Esophagus muscularis mucosa (tissue), 4 donors: ENCODE measurements at regions not wholly inside any gene's neighbourhood (a gene's known extent, or its start where the extent isn't known, plus 50 kb on each side); places are given as distances from the start of the nearest gene placed in this dataset.

Experiments used
- DNase-seq: peaks from one replicate; pipeline ENCODE4 v3.0.0-alpha.2; 2017; ENCODE audit errors: extremely low spot score
- H3K27ac ChIP-seq, 4 donors: fragments of 200-600 bp; sonication (generic); replicated peaks in 1 of 4; 1 replicate in 3 of 4; 2 replicates in 1 of 4; pipeline ENCODE4 v1.5.1; 2016 to 2019; ENCODE audit warnings: mild to moderate bottlenecking in 1 of 4
- H3K27me3 ChIP-seq, 4 donors: fragments of 200-600 bp; sonication (generic); one replicate each; pipeline versions ENCODE4 v1.5.1 to v1.6.0; 2016 to 2019
- H3K36me3 ChIP-seq, 4 donors: fragments of 200-600 bp; sonication (generic); one replicate each; pipeline ENCODE4 v1.5.1; 2016 to 2019
- H3K4me1 ChIP-seq, 4 donors: fragments of 200-600 bp; sonication (generic); one replicate each; pipeline ENCODE4 v1.5.1; 2016 to 2019
- H3K4me3 ChIP-seq, 4 donors: fragments of 200-600 bp; sonication (generic); 1 replicate in 2 of 4; 2 replicates in 2 of 4; pipeline ENCODE4 v1.5.1; 2016 to 2019; ENCODE audit warnings: mild to moderate bottlenecking in 4 of 4, moderate library complexity in 1 of 4
- H3K9me3 ChIP-seq, 4 donors: fragments of 200-600 bp; sonication (generic); 1 replicate in 3 of 4; 2 replicates in 1 of 4; pipeline ENCODE4 v1.5.1; 2016 to 2019
- EP300 ChIP-seq: sonication (generic); formaldehyde crosslinking; IDR thresholded peaks from one replicate; pipeline ENCODE4 v1.6.1; 2017; ENCODE audit warnings: antibody characterized with exemption
- POLR2A ChIP-seq: fragments of 450-650 bp; IDR thresholded peaks from one replicate; pipeline ENCODE4 v1.6.1; 2017; ENCODE audit warnings: antibody characterized with exemption, moderate library complexity, mild to moderate bottlenecking, low read depth
- POLR2AphosphoS5 ChIP-seq, 2 donors: sonication (generic); formaldehyde crosslinking; IDR thresholded peaks; one replicate each; pipeline ENCODE4 v1.6.1; 2017; ENCODE audit warnings: antibody characterized with exemption in 2 of 2
- WGBS: methylation state at CpG from one replicate; pipeline ENCODE4 v1.1.5; 2018; 5-methylcytosine and 5-hydroxymethylcytosine counted together
- intact Hi-C: fragments of 100-400 bp; cut with DNase I; formaldehyde crosslinking; loops from one replicate; pipeline ENCODE4 v1.15.1; 2023
- TF ChIP-seq, protein P1 (sequence below), 3 experiments: fragments of 200-600 bp in 2 of 3; fragments of 450-650 bp in 1 of 3; sonication (generic) in 2 of 3; IDR thresholded peaks; one replicate each; pipeline ENCODE4 v1.5.1; 2017 to 2019; ENCODE audit warnings: antibody characterized with exemption in 3 of 3, mild to moderate bottlenecking in 2 of 3, moderate library complexity in 1 of 3

DNA sequence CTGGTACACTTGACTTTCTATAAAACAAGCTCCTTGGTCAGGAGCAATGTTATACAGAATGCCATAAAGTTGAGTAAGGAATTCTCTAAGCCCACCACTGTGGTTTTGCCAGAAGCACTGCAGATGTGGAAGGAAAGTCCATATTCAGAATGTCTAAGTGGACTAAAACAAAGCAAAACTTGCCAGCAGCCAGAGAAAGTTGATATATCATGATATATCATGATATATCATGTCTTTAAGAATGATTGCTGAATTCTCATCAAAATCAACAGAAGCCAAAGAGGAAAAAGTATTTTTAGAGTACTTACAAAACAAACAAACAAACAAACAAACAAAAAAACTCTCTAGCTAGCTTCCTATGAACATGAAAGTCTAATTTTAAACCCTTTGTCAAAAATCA, 424.8 kb upstream of the OR4E1 start:
- Histone ChIP-seq H3K27me3 (no peaks in the 10 kb centered on the region), H3K9me3 (no peaks in the 10 kb centered on the region), H3K4me3 (no peak overlapping the region), H3K4me1 (peaks cover 0 to 19% (median 3%) of the 10 kb centered on the region in 4 donors), H3K36me3 (no peaks in the 10 kb centered on the region), H3K27ac (peak overlapping the region; percentile 54 to 73 (median 70))
- intact Hi-C loops = no loop called here
- TF ChIP-seq POLR2AphosphoS5 (IDR thresholded peaks at IDR 0.05) (no peak), EP300 (no peak), POLR2A (no peak)
- TF ChIP-seq, protein P1, sequence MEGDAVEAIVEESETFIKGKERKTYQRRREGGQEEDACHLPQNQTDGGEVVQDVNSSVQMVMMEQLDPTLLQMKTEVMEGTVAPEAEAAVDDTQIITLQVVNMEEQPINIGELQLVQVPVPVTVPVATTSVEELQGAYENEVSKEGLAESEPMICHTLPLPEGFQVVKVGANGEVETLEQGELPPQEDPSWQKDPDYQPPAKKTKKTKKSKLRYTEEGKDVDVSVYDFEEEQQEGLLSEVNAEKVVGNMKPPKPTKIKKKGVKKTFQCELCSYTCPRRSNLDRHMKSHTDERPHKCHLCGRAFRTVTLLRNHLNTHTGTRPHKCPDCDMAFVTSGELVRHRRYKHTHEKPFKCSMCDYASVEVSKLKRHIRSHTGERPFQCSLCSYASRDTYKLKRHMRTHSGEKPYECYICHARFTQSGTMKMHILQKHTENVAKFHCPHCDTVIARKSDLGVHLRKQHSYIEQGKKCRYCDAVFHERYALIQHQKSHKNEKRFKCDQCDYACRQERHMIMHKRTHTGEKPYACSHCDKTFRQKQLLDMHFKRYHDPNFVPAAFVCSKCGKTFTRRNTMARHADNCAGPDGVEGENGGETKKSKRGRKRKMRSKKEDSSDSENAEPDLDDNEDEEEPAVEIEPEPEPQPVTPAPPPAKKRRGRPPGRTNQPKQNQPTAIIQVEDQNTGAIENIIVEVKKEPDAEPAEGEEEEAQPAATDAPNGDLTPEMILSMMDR (IDR thresholded peaks at IDR 0.05) = no peak
- no peak for DNase-seq

DNA sequence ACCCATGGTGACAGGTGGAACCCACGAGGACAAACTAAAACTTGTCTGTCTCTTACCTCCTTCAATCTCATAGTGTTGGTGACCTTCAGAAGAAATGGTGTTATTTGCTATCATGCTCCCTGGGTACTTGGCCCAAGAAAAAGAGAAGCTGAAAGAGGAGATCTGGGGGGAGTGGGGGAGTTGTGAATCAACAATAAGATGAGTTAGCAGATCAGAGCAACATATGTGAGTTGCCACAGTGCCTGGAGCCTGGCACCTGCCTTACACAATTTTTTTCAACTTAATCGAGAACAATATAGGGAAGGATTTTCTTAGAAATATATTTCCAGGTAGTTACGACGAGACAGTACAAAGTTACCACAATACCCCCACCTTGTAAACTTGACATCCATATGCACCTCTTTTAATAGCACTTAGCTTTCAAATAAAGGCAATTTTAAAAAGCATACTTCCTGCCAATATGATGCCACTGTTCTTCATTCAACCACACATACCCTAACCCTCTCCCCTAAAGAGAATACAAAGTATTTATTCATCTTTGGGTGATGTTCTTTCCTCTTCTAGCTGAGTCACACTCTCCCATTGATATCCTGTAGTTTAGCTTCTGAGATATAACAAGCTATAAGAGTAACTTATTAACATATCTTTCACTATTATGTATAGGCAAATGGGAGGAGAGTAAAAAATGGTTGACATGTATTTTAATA, 424.1 kb upstream of the OR4E1 start:
- Histone ChIP-seq H3K4me1 (peaks cover 0 to 19% (median 3%) of the 10 kb centered on the region in 4 donors), H3K36me3 (no peaks in the 10 kb centered on the region), H3K27me3 (no peaks in the 10 kb centered on the region), H3K9me3 (no peaks in the 10 kb centered on the region), H3K4me3 (no peak overlapping the region), H3K27ac (peak overlapping the region; percentile 54 to 73 (median 70))
- 74% methylated on average over 4 of the region's 4 CpGs for WGBS
- DNase-seq = no peak
- intact Hi-C loops = no loop called here
- no peak for TF ChIP-seq POLR2A
- no peak for TF ChIP-seq POLR2AphosphoS5 (IDR thresholded peaks at IDR 0.05)
- TF ChIP-seq, protein P1 (IDR thresholded peaks at IDR 0.05) = no peak
- no peak for TF ChIP-seq EP300

DNA sequence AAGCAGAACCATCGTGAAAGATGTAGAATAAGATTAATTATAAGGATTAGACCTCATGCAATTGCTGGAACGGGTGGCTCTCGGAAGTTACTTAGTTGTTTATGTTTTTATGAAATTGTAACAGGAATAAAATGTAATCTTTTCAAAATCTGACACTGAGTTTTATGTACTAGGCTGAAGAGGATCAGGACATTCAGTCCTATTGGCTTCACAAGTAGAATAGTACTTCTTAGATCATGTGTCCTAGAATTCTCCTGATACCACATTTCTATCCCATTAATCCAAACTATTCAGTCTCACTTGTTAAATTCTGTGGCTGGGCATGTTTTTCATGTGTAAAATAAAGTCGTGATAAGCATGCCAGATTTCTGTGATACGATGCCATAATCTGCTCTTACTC, 423.5 kb upstream of the OR4E1 start:
- intact Hi-C loops = no loop called here

DNA sequence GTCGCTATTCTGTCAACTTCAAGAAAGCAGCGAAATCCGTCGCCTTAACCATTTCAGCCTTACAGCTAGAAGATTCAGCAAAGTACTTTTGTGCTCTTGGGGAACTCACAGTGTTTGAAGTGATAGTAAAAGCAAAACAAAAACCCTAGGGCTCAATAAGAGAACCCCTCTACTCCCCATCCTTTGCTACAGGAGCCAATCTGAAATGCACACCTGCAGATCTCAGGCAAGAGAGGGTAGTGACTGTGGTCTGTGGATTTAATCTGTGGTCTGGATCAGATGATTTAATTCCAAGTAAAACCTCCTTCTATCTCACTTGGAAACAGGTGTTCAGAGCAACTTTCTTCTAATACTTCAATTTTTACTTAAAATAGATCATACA, 422.9 kb upstream of the OR4E1 start:
- H3K4me3 ChIP-seq = no peak overlapping the region
- intact Hi-C loops = no loop called here

More for the DNA sequence above, 423.5 kb upstream of the OR4E1 start:
- Histone ChIP-seq H3K36me3 (no peaks in the 10 kb centered on the region), H3K9me3 (no peaks in the 10 kb centered on the region), H3K27ac (peak overlapping the region; percentile 67 to 73 (median 70)), H3K4me1 (peaks cover 0 to 19% (median 3%) of the 10 kb centered on the region in 4 donors), H3K27me3 (no peaks in the 10 kb centered on the region), H3K4me3 (no peak overlapping the region)
- DNase-seq = no peak
- TF ChIP-seq POLR2AphosphoS5 (IDR thresholded peaks at IDR 0.05) = peak in 1 of 2 donors; percentile 53
- TF ChIP-seq, protein P1 (IDR thresholded peaks at IDR 0.05) = no peak
- no peak for TF ChIP-seq EP300
- no peak for TF ChIP-seq POLR2A
- 34% methylated on average over 5 of the region's 5 CpGs for WGBS

More for the DNA sequence above, 422.9 kb upstream of the OR4E1 start:
- Histone ChIP-seq H3K27me3 (no peaks in the 10 kb centered on the region), H3K27ac (peak overlapping the region; percentile 42 to 73 (median 70)), H3K4me1 (peaks cover 0 to 19% (median 3%) of the 10 kb centered on the region in 4 donors), H3K36me3 (no peaks in the 10 kb centered on the region), H3K9me3 (no peaks in the 10 kb centered on the region)
- TF ChIP-seq EP300 (no peak), POLR2A (no peak), POLR2AphosphoS5 (IDR thresholded peaks at IDR 0.05) (no peak)
- TF ChIP-seq, protein P1 (IDR thresholded peaks at IDR 0.05) = no peak
- 76% methylated on average over 4 of the region's 4 CpGs for WGBS
- DNase-seq = no peak
